Mesodermal cell (in vitro differentiated cells): ENCODE measurements at regions not wholly inside any gene's neighbourhood (a gene's known extent, or its start where the extent isn't known, plus 50 kb on each side); places are given as distances from the start of the nearest gene placed in this dataset.

ENCODE experiments used
- H3K27ac ChIP-seq: 2 replicates; pipeline ENCODE4 v1.7.0; 2013; ENCODE audit warnings: mild to moderate bottlenecking, low read depth, low read length, moderate library complexity; ENCODE audit not compliant: severe bottlenecking
- H3K36me3 ChIP-seq: 2 replicates; pipeline ENCODE4 v1.7.1; 2013; ENCODE audit warnings: mild to moderate bottlenecking, low read length, moderate library complexity; ENCODE audit not compliant: control insufficient read depth, insufficient read depth
- H3K4me1 ChIP-seq: one replicate; pipeline ENCODE4 v1.7.1; 2013; ENCODE audit warnings: mild to moderate bottlenecking, low read length; ENCODE audit not compliant: insufficient read depth, control insufficient read depth, poor library complexity, severe bottlenecking
- H3K4me3 ChIP-seq: 2 replicates; pipeline ENCODE4 v1.7.0; 2013; ENCODE audit warnings: low read length, control low read depth, mild to moderate bottlenecking; ENCODE audit not compliant: insufficient read depth, poor library complexity, severe bottlenecking; ENCODE audit errors: extremely low read depth
- H3K9me3 ChIP-seq: 2 replicates; pipeline ENCODE4 v1.7.1; 2013; ENCODE audit warnings: mild to moderate bottlenecking, low read length, moderate library complexity; ENCODE audit not compliant: control insufficient read depth
- WGBS, 2 experiments: methylation state at CpG; one replicate each; pipeline ENCODE4 v1.1.5; 2013; ENCODE audit warnings: missing lambda C conversion rate in 2 of 2; ENCODE audit not compliant: insufficient coverage in 2 of 2; 5-methylcytosine and 5-hydroxymethylcytosine counted together

DNA sequence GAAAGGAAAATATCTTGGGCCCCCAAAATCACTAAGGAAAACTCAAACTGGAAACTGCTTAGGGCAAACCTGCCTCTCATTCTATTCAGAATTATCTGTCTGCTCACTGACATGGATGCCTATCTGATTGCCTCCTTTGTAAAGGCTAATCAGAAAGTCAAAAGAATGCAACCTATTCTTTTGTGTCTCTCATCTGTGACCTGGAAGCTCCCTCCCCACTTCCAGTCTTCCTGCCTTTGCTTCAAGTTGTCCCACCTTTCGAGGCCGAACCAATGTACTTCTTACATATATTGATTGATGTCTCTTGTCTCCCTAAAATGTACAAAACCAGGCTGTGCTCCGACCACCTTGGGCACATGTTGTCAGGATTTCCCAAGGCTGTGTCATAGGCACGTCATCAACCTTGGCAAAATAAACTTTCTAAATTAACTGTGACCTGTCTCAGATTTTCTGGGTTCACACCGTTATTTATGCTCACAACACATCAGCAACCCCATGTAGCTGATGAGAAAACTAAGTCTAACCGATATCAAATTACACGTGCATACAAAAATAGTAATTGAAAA is 302.3 kb upstream of the NRIP1 start:
- Histone ChIP-seq H3K27ac (no peak overlapping the region), H3K4me3 (no peak overlapping the region), H3K36me3 (no peaks in the 10 kb centered on the region), H3K9me3 (peaks cover 6% of the 10 kb centered on the region), H3K4me1 (no peaks in the 10 kb centered on the region)
- 73 to 81% methylated on average over 3 to 5 of the region's 7 CpGs for WGBS, 2 experiments

DNA sequence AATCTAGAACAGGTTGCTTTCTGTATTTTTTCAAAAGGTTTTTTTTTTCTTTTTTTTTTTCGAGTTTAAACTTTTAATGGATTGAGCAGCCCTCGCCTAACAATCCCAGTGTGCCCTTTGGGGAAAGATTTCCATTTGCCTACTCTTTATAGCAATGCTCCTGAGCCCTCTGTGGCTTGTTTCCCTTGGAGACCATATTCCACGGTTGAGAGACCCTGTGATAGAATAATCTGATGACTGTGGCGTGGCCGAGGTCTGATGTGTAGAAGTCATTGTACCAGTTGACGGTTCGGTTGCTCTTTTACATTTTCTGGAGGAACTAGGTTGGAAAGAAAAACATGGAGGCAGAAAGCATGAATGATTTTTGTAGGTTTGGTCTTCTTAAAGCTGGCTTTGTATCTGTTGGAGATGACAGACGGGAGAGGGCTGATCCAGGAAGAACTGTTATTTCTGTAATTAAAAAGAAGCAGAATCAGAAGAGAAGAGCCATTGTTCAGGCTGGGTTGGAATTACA is 305.7 kb upstream of the NRIP1 start:
- H3K4me1 ChIP-seq = no peaks in the 10 kb centered on the region
- no peak overlapping the region for H3K4me3 ChIP-seq
- H3K27ac ChIP-seq = no peak overlapping the region
- H3K9me3 ChIP-seq = peaks cover 5% of the 10 kb centered on the region
- WGBS, 2 experiments = 63 to 98% methylated on average over 2 to 6 of the region's 8 CpGs
- H3K36me3 ChIP-seq = no peaks in the 10 kb centered on the region

DNA sequence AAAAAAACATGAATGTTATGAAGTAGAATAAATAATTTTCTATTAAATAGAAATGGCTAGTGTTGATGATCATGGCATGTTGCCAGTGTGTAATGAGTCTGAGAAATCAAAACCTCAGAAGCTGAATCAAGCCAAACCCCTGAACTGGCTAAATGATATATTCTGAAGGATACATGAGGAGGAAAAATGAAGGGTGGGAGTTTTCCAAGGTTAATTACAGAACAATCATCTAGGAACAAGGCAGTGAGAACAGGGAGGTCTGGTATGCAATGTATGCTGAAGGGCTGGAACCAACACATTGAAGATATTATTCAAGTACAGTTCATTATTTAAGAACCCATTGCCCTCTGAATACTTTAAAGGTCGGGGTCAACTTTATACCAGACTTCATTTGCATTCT is 309.1 kb upstream of the NRIP1 start:
- H3K36me3 ChIP-seq = no peaks in the 10 kb centered on the region
- H3K9me3 ChIP-seq = no peaks in the 10 kb centered on the region
- WGBS, 2 experiments = no CpG with 5 or more reads among the region's 1 CpG
- no peaks in the 10 kb centered on the region for H3K4me1 ChIP-seq
- no peak overlapping the region for H3K4me3 ChIP-seq
- H3K27ac ChIP-seq = no peak overlapping the region

DNA sequence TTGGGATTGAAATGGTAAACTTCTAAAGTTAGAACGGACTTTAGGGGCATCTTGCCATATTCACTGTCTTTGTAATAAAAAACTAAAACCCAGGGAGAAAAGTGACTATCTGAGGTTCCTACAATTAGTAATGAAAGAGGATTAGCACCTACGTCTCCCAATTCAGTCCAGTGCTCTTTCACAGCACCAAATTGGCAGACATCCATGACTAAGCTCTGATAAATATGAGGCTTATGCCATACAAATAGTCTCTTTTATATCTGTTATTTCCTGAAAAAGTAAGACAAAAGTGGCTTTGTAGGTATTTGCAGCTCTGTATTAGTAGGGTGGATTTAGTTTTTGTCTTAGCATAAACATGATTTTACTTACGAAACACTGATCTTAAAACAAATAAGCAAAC is 315.0 kb upstream of the NRIP1 start:
- Histone ChIP-seq H3K4me3 (no peak overlapping the region), H3K27ac (no peak overlapping the region), H3K9me3 (no peaks in the 10 kb centered on the region), H3K4me1 (no peaks in the 10 kb centered on the region), H3K36me3 (no peaks in the 10 kb centered on the region)
- 100% methylated on average over 1 of the region's 3 CpGs; no CpG with 5 or more reads in 1 of the 2 experiments for WGBS, 2 experiments

DNA sequence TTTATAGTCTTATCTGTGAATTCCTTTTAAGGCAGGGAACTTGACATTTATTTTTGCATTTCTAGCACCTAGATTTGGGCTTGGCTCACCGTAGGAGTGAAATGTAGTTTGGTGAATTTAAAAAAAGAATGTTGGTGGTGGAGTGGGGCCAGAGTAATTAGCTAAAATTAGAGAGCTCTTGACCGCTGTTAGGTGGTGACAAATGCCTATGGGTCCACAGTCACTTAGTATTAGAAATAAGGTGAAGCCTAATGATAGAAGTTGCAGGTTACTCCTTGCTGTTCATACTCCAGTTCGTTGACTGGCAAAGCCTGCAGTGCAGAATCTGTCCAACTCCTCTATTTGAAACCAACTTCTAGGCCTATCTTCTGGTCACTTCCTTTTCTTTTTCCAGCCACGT is 318.8 kb upstream of the NRIP1 start:
- H3K36me3 ChIP-seq = no peaks in the 10 kb centered on the region
- no peak overlapping the region for H3K27ac ChIP-seq
- WGBS, 2 experiments = 87 to 90% methylated on average over 3 to 4 of the region's 4 CpGs
- H3K4me1 ChIP-seq = no peaks in the 10 kb centered on the region
- no peaks in the 10 kb centered on the region for H3K9me3 ChIP-seq
- no peak overlapping the region for H3K4me3 ChIP-seq

DNA sequence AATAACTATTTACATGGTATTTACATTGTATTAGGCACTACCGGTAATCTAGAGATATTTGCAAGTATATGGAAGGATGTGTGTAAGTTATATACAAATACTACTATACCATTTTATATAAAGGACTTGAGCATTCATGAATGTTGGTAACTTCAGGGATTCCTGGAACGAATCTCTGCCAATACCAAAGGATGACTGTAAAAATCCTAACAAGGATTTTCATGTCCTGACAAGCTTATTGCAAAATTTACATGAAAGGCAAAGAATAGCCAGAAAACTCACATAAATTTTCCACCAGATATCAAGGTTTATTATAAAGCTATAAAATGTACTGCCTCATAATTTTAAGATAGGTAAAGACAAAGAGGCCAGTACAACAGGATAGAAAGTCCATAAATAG is 325.2 kb upstream of the NRIP1 start:
- no peak overlapping the region for H3K27ac ChIP-seq
- no peak overlapping the region for H3K4me3 ChIP-seq
- H3K9me3 ChIP-seq = no peaks in the 10 kb centered on the region
- WGBS, 2 experiments = 56% methylated on average over 1 of the region's 2 CpGs; no CpG with 5 or more reads in 1 of the 2 experiments
- H3K36me3 ChIP-seq = no peaks in the 10 kb centered on the region
- no peaks in the 10 kb centered on the region for H3K4me1 ChIP-seq

DNA sequence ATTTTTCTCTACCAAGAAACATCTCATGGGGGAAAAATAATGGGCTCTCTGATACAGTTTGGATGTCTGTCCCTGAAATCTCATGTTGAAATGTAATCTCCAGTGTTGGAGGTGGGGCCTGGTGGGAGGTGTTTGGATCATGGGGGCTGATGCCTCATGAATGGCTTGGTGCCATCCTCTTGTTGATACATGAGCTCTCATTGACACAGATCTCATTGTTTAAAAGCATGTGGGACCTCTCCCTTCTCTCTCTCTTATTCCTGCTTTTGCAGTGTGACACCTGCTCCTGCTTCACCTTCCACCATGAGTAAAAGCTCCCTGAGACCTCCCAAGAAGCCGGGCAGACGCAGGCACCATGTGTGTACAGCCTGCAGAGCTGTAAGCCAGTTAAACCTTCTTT is 332.5 kb upstream of the NRIP1 start:
- Histone ChIP-seq H3K4me3 (no peak overlapping the region), H3K27ac (no peak overlapping the region), H3K9me3 (no peaks in the 10 kb centered on the region), H3K4me1 (no peaks in the 10 kb centered on the region), H3K36me3 (no peaks in the 10 kb centered on the region)
- WGBS, 2 experiments = 100% methylated on average over 2 of the region's 2 CpGs; no CpG with 5 or more reads in 1 of the 2 experiments

DNA sequence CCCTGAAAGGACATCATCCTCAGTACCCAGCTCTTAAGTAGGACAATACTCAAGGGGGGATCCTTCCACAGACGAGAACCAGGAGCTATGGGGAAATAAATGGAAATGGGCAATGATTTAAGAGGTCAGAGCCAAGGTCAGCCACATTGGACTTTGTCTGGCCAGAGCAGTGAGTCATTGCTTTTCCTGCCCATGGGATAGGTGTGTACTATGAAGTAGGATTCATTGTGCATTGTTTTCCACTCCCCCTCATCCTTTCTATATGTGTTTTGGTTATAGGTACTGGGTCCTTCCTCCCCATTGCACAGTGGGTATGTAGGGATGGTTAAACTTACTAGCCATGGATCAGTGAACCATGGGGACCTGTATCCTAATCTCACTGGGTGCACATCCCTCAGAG is 328.9 kb upstream of the USP25 start:
- WGBS, 2 experiments = 100% methylated on average over 1 of the region's 1 CpG; no CpG with 5 or more reads in 1 of the 2 experiments
- no peaks in the 10 kb centered on the region for H3K36me3 ChIP-seq

DNA sequence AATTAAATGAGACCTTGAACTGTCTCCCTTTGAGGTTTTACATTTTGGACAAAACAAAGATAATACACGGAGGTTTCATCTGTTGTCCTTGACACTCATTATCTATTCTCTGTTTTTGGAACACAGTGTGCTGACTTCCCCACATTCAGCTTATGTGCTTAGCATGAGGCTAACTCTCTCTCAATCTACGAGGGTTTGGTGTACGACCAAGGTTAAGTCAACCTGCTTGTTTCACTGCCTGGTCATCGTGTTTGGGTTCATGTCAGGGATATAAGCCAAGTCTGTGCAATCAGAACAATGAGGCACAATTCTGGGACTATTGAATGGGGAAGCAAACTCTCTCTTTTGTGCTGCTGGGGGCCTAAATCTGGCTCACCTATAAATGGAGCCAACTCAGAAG is 328.5 kb upstream of the USP25 start:
- WGBS, 2 experiments = 88 to 90% methylated on average over 4 of the region's 4 CpGs
- Histone ChIP-seq H3K4me3 (no peak overlapping the region), H3K27ac (no peak overlapping the region), H3K36me3 (no peaks in the 10 kb centered on the region), H3K9me3 (no peaks in the 10 kb centered on the region), H3K4me1 (no peaks in the 10 kb centered on the region)

More for the DNA sequence above, 328.9 kb upstream of the USP25 start:
- no peaks in the 10 kb centered on the region for H3K9me3 ChIP-seq
- no peak overlapping the region for H3K27ac ChIP-seq
- no peak overlapping the region for H3K4me3 ChIP-seq
- H3K4me1 ChIP-seq = no peaks in the 10 kb centered on the region

DNA sequence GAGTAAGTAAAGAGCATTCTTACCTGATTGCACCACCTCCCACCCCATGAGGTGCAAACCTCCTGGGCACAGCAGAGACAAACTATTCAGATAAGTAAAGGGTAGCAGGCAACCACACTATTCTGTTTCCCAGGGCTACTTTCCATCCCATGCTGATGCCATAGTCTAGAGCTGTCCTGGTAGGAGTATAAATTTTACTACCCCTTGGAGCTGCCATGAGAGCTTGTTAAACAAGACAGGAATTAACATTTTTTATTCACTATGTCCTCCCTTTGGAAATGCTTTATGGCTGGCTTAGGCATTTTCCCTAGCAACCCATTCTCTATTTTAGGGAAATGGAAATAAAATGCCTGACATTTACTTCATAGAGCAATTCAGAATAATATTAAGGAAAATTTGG is 324.6 kb upstream of the USP25 start:
- no peaks in the 10 kb centered on the region for H3K4me1 ChIP-seq
- no peaks in the 10 kb centered on the region for H3K9me3 ChIP-seq
- H3K4me3 ChIP-seq = no peak overlapping the region
- no peak overlapping the region for H3K27ac ChIP-seq
- no peaks in the 10 kb centered on the region for H3K36me3 ChIP-seq

DNA sequence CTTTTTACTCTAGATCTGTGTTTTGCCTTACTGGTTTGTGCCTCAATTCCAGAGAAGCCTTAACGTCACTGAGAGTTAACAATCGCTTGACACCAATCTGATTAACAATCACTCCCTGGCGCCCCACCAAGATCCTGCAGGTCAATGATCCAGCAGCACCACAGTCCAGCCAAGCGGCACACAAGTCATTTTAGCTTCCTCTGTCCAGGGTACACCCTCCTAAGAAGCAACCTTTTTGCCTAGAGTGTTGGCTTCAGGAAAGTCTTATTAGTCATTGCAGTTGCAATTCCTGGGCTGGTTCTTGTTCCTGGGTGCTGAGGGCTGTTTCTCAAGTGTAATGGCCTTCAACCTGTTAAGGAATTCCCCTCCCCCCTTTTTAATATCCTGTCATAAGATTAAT is 323.0 kb upstream of the USP25 start:
- Histone ChIP-seq H3K4me3 (no peak overlapping the region), H3K27ac (no peak overlapping the region), H3K36me3 (no peaks in the 10 kb centered on the region), H3K4me1 (no peaks in the 10 kb centered on the region), H3K9me3 (no peaks in the 10 kb centered on the region)
- WGBS, 2 experiments = 83 to 93% methylated on average over 3 to 4 of the region's 4 CpGs
